ENCODE measurements at regions not wholly inside any gene's neighbourhood (a gene's known extent, or its start where the extent isn't known, plus 50 kb on each side); places are given as distances from the start of the nearest gene placed in this dataset.

DNA sequence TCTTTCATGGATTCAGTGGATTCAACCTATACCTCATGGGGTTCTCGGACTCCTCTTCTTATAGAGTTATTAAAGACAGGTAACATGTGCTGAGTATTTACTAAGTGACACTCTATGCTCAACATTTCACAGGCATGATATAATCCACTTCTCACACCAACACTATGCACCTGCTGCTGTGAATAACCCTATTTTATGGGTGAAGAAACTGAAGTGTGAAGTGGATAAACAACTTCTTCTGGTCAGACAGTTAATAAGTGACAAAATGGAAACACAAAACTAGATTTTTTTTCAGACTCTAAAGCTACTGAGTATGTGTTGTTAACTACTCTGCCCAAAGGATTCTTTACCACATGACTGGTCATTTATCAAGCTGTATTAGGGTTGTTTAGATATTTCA lies 403.5 kb downstream of the DIPK2A start:
- no peak for DNase-seq (ENCODE audit: low read depth, low spot score)

DNA sequence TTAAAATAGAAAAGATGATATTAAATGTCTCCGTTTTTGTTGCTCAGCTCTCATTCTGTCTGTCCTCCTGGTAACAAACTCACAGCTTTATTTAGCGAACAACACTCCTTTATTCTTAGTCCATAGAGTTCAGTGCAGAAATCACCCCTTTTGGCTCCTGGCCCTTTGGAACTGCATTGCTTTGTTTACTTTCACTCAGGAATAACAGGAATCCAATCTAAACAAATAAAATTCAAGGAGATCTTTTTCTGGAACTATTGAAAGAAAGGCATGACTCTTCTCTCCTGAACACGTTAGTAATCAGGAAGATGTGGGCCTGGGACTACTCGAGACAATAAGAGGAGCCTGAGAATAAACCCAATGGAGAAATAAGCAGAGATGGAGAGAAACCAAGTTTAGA lies 409.2 kb downstream of the DIPK2A start:
- DNase-seq (ENCODE audit: low read depth, low spot score): no peak

DNA sequence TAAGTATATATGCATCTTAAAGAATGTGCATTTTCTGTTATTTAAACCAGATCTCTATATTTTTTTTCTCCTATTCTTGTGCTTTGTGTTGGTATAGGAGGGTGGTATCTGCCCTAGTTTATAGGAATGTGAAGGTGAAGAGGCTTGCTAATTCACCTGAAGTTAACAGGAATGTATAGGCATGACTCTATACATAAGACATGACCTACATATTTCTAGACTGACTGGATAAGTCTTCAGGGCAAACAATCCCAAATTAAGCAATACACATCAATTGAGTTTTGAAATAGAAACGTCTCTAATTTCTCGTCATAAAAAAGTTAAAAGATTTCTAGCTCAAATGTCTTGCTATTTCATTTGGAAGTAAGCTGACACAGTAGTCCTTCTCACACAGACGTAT lies 410.0 kb downstream of the DIPK2A start:
- no peak for DNase-seq (ENCODE audit: low read depth, low spot score)

DNA sequence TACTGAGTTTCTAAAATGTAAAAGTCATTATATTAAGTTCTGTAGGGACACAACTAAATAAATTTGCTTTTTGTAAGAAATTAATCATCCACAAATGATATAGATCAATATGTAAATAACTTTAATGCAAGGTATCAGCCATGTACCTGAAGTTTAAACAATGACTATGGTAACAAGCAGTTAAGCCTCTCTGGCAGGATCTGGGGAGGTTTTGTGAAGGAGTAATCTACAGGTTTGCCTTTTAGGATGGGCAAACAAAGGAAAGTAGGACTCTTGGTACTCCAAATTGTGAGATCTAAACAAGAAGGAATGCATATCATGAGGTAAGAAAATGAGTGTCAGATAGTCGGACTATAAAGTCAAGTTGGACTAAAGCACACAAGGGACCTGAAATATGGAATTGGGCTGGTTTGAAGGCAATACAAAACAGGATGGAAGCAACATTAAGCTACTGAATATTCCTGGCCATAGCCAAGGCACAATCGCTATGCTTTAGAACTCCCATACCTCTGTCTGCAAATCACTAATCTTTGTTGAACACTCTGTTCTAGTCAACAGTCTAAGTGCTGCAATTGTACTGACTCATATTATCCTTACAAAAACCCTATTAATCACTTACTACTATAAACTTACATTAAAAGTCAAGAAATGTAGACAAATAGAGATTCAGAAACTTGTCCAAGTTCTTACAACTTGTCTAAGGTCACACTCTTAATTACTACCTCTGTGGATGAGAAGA lies 412.8 kb downstream of the DIPK2A start:
- DNase-seq (ENCODE audit: low read depth, low spot score): no peak

DNA sequence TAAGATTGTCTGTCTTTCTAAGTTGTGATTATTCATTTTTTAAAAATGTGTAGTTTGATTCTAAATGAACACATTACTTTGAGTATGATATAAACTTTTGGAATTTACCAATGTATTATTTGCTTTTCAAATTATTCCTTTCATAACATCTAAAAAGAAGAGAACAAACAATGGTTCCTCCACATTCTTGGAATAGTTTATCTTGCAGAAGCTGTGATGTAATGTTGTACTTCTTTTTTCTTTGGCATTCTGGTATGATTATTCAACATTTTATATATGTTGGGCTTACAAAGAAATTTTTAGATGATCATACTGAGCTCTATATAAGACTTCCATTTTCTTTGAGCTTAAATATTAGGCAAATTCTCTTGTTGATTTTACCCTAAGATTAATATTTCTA lies 419.2 kb downstream of the DIPK2A start:
- no peak for DNase-seq (ENCODE audit: low read depth, low spot score)

DNA sequence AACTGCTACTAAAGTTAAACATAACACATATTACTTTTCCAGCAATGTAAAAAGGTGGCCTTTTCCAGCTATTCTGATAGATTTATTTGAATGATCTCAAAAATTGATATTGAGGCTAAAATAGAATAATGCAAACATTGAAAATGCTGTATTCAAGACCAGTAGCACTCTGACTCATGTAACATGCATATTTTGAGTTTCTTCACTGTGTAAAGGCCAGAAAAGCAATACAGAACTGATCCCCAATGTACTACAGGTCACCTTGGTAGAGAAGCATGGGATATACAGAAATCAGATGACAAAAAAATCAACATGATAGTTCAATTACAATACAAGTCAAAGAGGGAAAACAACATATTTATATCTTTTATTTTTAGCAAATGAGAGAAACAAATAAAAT lies 419.6 kb downstream of the DIPK2A start:
- no peak for DNase-seq (ENCODE audit: low read depth, low spot score)

DNA sequence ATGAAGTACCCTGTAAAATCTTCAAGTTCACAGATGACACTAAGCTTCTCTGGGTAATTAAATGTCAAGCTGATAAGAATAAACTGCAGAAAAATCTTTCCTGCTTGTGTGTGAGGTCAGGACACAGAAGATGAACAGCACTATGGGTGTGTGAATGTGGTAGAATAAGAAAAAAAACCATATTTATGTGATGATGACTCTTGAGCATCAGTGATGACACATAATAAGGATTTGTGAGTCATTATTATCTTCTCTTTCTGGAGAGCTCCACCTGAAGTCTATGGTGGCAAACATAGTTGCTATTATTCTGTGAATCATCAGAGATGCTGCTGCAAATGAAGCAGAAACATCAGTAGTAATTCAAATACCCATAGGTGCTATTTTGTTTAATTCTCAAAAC lies 422.4 kb downstream of the DIPK2A start:
- no peak for DNase-seq (ENCODE audit: low read depth, low spot score)

DNA sequence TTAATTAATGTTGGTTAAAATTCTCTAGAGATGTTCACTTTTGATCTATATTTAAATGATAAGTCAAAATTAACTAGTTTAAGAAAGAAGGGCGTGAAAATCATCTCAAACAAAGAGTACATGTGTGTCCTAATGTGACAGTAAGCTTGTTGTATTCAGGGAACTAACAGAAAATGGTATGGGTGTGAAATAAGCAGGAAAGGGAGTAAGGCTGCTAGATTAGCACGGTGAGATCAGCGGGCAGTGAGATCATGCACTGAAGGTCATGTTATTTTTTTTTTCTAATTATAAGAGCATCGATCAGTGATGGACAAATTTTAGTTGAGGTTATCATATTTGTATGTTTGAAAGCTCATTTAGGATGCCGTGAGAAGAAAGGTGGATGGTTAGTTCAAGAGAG lies 430.8 kb downstream of the DIPK2A start:
- no peak for DNase-seq (ENCODE audit: low read depth, low spot score)

DNA sequence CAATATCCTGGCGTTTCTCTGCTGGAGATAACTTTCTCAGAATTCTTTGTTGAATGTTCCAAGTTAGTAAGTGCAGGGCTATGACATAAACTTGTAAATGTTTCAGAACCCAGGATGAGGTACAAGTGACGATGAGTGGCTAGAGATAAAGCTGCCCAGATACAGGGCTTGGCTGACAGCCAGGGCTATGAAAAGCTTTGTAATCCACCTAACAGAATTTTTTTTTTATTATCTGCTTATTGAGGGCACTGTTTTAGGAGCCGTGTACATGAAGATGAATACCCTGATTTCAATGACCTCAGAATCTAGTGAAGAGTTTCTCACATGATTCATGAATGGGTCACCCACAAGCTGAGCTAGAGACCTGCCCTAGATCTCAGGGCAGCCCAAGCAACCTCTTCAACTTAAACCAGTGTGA lies 431.4 kb downstream of the DIPK2A start:
- DNase-seq (ENCODE audit: low read depth, low spot score): peak; percentile 11

DNA sequence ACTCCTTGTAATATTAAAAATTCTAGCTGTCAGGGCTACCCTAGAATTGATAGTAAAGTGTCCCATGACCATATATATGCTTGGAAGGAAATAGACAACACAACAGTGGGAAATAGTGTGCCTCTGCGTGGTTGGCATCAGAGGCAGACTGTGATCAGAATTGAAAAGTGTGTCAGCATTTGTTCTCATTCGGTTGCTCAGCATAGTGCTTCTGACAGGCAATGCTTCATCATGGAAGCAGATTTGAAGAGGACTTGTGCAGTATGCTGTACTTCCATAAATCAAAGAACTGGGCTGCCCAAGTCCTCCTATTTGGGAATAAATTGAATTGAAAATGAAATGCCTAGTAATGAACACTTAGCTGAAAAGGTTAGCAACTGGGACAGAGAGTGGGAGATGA lies 435.7 kb downstream of the DIPK2A start:
- no peak for DNase-seq (ENCODE audit: low read depth, low spot score)

DNA sequence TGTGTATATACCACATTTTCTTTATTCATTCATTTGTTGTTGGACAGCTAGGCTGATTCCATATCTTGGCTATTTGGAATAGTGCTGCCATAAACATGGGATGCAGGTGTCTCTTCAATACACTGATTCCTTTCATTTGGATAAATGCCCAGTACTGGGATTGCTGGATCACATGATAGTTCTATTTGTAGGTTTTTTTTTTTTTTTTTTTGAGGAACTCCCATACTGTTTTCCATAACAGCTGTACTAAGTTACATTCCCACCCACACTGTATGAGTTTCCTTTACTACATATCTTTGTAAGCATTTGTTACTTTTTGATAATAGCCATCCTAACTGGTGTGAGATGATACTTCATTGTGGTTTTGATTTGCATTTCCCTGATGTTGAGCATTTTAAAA lies 437.7 kb downstream of the DIPK2A start:
- DNase-seq (ENCODE audit: low read depth, low spot score): no peak

DNA sequence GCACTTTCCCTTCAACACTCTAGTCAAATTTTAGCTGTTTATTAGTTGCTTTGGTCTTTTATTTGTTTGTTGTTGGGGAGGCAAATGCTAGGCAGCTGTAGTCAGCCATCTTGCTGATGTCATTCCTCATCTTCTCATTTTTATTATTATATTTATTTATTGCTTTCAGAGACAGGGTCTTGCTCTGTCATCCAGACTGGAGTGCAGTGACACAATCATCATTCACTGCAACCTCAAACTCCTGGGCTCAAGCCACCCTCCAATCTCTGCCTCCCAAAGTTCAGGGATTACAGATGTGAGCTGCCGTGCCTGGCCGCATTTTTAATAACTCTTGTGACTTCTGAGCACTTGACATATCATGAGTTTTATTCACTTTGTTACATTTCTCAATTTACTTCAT lies 441.4 kb downstream of the DIPK2A start:
- DNase-seq (ENCODE audit: low read depth, low spot score): no peak

DNA sequence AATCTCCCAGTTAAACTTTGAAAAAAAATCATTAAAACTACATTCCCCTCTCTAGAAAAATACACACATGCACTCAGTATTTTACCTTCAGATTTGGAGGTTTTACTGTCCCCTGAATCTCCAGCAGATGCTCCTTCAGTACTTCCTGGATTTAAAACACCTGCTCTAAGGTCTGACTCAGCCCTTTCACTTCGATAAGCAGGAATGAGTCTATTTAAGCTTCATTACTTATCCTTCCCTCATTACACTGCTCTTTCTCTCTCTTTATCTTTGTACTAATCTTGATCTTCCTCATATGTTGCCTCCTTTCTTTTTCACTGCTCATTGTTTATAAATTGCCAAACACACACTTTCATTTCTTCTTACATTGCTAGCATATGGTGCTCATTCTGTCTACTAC lies 443.9 kb downstream of the DIPK2A start:
- DNase-seq (ENCODE audit: low read depth, low spot score): no peak

DNA sequence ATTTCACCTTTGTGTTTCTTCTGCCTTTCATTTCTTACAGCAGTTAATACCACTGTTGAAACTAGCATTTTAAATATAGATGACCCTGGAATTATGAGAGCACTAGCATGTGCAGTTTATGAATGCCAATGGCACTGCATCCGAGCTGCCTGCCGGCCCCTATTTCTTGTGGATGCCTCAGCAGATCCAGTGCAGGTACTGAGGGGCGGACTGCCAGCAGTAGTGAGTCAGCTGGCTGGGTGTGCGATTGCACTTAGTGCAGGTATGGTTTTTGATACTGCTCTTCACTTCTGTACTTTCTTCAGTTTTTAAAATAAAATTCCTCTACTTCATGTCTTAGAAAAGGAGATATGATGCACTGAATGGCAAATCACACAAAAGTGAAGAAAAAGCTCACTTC lies 453.0 kb downstream of the DIPK2A start:
- DNase-seq (ENCODE audit: low read depth, low spot score): no peak

DNA sequence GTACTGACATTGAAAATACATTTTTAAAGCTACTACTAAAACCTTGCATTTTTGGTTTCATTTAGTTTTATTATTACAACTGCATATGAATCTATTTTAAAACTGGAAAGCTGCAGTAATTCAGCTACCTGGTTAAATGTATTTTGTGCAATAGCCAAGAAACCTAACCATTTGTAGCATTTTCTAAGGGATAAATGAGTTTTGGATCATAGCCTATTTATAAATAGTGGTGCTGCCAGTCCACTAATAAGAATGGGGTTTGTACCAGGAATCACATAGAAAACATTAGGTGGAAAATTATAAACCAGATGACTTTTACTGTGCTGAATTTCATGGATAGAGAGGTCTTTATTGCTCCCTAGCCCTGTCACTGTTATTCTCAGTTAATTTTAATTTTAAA lies 454.7 kb downstream of the DIPK2A start:
- no peak for DNase-seq (ENCODE audit: low read depth, low spot score)

DNA sequence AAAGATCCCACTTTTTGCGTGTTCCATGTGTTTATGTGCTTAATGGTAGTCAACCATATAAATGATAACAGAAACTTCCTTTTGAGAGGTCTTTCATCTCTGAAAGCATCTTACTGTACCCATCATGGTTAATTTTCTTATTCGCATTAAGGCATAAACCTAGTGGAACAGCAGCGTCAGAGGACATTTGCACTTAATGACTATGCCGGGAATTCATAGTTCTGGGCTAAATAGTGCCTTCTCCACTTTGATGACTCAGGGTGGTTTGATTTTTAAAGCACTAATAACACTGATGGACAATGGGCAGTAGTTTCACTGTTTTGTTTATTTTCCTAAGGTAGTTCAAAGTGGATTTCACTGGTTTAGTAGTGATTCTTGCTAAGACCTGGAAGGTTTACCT lies 455.3 kb downstream of the DIPK2A start:
- no peak for DNase-seq (ENCODE audit: low read depth, low spot score)

DNA sequence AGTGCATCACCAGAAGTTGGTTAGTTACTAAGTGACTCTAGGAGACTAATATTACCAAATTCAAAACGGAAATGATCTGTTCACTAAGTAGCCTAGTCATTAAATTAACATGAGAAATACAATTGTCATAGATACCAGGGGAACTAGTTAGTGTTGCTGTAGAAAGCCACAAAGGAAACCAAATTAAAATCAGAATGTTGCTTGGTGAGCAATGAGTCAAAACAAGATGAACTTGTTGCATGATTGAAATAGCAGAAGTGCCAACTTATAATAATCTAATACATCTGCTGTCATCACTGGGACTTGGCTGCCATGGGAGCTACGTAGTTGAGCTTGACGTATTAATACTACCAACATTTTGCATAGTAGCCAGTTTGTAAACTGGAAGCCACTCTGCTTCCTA lies 458.1 kb downstream of the DIPK2A start:
- peak; percentile 11 for DNase-seq (ENCODE audit: low read depth, low spot score)

DNA sequence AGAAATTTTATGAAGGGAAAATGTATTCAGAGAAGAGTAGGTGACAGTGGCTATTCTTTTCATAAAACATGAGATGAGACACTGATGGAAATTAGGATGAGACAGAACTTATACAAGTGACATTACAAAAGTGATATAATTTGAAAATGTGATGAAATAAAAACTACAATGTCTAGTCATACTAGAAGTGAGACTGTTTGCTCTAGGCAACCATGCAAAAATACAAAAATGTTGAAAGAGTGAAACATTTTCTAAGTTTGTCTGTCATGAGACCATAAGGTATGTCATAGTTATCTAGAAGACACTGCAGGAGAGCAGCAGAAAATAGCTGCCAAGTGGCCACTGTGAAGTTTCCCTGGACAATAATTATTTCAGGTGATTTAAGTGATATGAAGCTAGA lies 459.5 kb downstream of the DIPK2A start:
- no peak for DNase-seq (ENCODE audit: low read depth, low spot score)

DNA sequence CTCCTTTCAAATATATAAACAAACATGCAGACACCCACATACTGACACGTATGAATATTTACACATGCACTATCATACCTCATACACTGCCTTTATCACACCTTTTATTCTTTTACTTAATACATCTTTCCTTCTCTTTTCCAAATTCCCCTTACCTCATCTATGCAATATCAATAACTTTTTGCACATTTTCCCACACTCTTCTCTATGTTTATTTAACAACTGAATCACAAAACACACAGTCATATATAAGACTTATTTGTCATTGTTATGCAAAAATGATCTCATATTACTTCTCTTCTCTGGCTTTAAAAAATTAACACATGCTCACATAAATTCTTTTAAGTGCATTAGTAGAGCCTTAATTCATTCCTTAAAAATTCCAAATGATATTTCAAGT lies 461.4 kb downstream of the DIPK2A start:
- no peak for DNase-seq (ENCODE audit: low read depth, low spot score)

DNA sequence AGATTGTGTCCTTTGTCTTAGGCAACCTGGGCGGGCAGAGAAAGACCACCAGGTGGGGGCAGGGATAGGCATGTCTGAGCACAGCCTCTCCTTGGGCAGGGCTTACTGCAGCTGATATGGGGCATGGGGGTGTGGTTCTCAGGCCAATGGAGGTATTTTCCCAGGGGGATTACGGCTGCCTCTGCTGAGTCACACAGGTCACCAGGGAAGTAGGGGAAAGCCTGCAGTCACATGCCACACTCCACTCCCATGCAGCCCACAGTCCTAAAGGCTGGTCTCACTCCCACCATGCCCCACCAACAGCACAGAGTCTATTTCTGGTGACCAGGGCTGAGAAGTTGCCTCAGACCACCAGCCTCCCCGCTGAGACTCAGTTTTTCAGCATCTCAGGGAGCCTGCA lies 466.4 kb downstream of the DIPK2A start:
- DNase-seq (ENCODE audit: low read depth, low spot score): no peak

DNA sequence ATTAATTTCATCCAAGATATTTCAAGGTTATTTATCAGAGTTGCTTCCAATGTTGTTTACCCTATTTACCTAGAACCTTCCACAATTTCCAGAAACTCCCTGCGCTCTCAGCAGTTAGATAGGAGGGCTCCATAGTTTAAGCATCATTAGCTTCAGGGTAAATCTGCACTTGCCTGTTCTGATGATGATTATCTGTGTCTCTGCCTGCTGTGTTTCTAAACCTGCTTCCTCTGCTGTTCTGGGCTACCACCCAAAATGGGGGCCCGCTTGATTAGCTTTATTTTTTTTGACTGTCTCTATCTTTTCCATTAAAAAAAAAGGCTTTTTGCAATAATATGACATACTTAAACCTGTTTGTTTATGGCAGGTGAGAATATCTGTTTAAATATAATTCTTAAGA lies 472.4 kb downstream of the DIPK2A start:
- no peak for DNase-seq (ENCODE audit: low read depth, low spot score)

DNA sequence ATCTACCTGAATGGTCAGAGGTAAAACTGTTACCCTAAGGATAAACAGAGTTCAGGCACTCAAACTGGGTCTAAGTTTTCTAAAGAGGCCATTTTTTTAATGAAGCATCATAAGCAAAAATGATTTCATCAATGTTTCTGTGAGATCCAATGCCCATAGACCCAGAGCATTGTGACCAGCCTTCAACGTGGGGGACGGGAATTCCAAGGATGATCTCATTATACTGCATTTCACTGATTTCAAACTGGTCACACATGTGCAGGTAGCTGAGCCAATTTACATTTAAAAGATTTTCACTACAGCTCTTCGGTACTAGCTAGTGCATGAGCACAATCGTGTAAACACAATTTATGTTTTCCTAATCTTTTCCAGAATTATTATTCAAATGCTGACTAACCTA lies 472.9 kb downstream of the DIPK2A start:
- DNase-seq (ENCODE audit: low read depth, low spot score): no peak

DNA sequence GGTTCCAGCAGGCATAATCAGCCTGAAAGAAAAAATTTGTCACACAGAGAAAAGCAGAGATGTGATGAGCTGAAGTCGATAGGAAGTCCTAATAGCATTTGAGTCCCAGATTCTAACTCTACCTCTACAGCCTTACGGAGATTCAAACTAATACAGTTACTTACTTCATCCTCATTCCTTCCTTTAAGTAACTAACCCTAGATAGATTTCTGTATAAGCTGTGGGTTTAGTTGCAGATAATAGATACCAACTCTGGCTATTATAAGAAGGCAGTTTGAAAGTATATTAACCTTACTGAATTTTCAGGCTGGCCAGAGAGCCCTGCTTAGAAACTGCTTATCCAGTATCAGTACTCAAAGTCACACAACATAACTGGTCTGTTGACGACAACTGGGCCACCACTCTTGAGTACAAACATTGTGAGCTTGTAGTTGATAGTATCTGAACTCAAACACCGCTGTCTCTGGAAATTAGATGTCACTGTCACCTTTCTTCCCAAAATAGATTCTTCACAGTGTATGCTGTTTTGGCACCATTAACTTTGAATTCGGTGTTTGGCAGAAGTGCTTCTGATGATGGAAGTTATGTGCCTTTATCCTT lies 484.3 kb downstream of the DIPK2A start:
- DNase-seq (ENCODE audit: low read depth, low spot score): no peak

DNA sequence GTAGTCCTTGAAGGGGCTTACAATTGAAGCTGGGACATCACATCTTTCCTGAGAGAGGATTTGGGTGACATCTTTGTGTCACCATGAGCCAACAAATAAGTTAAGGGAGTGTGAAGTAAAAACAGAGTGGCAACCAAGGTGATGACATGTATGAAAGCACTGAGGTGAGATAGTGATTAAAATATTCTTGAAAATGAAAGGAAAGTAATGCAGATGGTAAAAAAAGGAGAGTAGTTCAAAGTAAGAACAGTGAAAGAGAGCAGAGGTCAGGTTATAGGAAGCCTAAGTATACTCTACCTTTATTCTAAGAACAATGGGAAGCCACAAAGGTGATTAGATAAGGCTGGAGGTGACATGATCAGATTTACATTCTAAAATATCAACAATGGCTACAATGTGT lies 486.1 kb downstream of the DIPK2A start:
- no peak for DNase-seq (ENCODE audit: low read depth, low spot score)
